HG03103 (cell line): ENCODE measurements at regions not wholly inside any gene's neighbourhood (a gene's known extent, or its start where the extent isn't known, plus 50 kb on each side); places are given as distances from the start of the nearest gene placed in this dataset.
"Not testable (repeated sequence)": the region's sequence is repeated elsewhere in the genome, so short reads cannot be mapped to it uniquely, and the experiment has no call there.

Experiments
- ATAC-seq: cut with Tn5 transposase; IDR thresholded peaks from one replicate; pipeline ENCODE4 v1.9.1; 2021; ENCODE audit warnings: low read depth; ENCODE audit not compliant: unreplicated experiment

DNA sequence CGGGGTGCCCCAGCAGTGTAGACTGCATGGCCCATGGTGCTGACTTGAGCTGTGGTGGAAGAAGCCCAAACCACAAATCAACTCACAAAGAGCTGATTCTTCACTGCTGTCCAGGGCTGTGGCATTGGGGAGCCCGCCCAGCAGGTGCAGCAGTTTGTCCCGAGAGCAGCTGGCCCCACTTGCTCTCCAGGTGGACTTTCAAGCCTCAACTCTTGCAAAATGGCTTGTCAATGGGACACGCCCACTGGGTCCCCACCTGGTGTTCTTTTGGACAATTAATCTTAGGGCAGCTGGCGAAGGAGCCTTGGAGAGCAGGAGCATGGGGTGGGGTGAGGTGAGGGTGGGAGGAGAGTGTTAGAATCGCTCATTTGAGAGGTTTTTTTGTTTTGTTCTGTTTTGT lies 117.9 kb downstream of the MYCN start:
- no peak for ATAC-seq

DNA sequence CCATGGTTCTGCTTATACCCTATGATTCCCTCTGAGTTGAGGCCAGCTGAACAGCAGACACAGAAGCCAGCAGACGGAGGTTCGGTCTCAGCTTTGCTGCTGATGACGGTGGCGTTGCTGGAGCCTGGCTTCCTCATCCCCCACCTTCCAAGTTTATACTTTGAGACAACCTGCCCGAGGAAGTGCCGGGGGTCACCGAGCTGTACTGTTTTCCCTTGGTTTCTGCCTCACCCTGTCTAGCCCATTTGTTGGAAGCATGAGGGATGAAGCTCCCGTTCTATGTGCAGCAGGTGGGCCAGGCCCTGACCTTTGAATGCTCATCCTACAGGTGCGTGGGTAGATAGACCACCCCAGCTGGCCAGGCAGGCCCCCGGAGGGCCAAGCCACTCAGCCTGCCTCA lies 117.3 kb downstream of the MYCN start:
- no peak for ATAC-seq

DNA sequence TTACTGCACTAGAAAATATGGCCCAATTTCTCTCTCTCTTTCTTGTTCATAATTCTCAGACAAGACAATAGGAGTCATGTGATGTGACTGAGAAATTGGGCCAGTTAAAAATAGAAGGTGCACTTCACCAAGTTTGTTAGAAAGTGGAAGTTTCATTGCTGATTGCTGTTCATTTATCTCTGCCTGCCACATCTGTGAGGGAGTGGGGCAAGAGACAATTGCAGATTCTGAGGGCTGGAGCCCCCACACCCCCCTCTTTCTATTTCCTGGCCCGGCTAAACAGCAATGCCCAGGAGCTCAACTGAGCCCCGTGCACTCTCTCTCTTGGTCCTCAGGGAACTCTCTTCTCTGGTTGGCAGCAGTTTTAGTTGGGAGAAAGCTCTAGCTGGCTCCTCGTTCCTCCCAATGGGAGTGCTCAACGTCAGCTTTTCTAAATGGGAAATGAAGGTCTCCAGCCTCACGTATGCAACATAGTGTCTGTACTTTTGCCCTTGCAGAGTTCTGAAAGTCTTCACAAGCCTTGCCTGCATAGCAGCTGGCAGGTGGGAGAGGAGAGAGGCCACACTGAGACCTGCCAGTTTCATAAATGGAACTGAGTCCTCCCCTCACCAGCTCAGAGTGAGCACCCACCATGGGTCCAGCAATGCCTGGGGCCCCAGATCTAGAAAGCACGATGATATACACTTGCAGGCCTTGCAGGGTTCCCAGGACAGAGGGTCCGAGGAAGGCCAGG lies 115.7 kb downstream of the MYCN start:
- ATAC-seq, result peak; percentile 88

DNA sequence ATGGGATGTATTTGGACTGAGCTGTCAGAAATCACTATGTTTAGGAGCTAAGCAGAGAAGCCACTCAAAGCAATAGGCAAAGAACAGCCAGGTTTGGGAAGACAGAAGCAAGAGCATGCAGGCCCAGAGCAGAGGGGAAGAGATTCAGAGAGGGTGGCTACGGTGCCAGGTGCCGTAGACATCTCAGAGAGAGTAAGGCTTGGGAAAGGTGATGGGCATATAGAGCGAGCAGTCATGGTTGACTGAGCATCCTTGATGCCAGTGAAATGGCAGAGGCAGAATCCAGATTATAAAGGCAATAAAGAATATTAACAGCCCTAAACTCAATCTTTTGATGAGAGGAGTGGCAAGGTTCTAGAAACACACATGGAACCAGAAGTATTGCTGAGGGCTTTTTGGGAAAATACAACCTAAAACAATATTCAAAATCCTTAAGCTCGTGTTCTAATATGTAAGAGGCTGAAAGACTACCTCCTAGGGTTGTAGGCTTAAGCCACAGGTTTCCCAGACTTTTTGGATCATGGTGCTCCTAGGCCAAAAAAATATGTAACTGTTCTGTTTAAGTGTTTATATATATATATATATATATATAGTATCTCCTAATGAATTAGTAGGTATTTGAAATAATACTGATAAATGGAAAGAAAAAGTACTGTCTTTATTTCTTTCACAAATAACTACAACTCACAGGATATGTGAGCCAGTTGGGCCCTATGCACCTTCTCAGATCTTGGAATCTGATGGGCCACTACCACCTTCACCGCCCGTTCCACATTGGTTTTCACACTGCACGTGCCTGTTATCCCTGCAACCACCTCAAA lies 113.3 kb downstream of the MYCN start:
- no peak for ATAC-seq

DNA sequence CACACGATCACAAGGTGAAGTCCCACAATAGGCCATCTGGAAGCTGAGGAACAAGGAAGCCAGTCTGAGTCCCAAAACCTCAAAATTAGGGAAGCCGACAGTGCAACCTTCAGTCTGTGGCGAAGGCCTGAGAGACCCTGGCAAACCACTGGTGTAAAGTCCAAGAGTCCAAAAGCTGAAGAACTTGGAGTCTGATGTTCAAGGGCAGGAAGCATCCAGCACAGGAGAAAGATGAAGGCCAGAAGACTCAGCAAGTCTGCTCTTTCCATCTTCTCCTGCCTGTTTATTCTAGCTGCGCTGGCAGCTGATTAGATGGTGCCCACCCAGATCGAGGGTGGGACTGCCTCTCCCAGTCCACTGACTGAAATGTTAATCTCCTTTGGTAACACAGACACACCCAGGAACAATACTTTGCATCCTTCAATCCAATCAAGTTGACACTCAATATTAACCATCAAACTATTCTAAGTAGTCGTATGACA lies 112.3 kb downstream of the MYCN start:
- not testable (repeated sequence) for ATAC-seq

DNA sequence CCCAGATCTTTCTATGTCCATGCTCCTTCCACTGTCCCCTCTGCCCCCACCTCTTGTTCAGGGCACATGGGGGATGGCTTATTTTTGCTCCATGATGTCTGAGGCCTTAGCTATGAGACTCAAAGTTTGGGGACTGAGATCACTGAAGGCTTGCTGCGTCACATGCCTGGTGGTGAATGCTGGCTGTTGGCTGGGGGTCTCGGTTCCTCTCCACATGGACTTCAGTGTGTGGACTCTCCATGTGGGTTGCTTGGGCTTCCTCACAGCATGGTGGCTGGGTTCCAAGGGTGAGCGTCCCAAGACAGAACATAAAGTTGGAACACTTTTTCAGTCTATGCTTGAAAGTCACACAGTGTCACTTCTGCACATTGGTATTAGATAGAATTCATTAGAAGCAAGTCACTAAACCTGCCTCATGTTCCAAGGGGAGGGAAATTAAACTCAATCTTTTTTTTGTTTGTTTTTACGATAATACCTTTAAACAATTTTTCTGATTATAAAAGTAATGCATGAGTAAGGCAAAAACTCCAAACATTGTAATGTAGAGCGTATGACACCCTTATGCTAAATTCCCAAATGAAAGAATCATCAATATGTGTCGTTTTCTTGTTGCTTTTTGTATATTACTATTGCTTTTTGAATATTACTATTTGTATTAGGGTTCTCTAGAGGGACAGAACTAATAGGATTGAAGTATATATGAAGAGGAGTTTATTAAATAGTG lies 111.7 kb downstream of the MYCN start:
- ATAC-seq, result no peak

DNA sequence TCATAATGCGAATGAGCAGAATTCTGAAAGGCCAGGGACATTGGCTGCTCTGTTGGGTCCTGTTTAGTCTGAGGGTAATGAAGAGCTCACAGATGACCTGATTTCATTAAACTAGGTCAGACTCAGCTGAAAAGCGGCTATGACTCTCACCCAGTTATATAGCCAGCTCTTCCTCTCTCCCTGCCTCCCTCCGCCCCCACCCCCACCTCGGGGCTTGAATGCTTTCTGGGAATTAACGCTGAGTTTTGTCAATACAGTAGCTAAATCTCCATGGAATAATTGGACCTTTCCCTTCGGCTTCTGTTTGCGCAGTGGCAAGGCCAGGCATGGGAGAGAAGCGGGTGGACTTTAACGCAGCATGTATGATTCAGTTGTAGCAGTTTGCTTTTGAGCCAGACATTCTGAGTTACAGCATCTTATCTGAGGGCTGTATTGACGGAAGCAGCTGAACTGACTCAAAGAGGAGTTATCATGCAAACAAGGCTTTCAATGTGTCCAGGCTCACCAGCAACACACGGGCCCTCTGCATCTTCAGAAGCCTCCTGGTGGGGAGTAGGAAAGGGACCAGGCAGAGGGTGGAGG lies 110.6 kb downstream of the MYCN start:
- no peak for ATAC-seq

DNA sequence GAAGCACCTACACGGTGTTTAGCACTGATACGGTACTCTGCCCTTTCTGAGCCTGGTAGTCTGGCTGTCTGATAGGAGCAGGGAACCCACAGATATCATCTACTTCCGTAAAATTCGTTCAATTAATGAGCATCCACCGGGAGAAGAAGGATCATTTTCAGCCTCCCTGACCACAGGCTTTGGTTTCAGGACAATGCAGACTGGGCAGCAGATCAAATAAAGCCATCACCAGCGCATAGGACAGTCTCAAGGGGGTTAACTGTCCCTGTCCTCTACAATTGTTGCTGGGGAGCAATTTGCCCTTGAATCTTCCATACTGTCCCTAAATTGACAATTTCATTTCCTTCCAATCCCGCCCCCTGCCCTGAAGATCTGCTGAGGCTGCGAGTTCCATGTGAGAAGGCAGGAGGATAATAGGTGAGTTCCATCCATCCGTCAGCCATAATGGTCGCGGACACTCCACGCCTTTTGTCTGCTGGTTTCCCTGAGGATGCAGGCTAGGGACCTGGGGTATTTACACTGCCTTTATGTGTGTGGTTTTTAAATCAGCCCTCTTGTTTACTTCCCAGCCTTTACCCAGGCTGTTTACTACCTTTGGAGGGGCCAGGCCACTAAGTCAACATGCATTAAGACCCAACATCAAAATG lies 110.0 kb downstream of the MYCN start:
- ATAC-seq, result no peak

DNA sequence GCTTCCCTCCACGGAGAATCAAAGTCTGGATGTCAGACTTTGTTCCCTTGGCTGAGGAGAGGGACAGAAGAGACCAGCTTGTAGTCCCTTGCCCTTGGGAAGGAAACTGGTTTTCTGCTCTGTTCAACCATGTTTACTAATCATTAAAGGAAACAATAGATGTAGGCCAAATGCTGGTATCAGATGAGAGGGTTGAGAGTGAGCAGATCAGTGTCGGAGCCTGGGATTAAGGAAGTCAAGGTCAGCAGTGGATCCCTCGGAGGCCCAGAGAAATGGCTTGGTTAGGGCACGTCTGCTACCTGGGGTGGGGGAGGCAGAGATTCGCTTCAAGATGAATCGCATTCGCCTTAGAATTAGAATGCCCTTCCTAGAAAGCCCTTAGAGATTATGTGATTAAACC lies 109.1 kb downstream of the MYCN start:
- no peak for ATAC-seq

DNA sequence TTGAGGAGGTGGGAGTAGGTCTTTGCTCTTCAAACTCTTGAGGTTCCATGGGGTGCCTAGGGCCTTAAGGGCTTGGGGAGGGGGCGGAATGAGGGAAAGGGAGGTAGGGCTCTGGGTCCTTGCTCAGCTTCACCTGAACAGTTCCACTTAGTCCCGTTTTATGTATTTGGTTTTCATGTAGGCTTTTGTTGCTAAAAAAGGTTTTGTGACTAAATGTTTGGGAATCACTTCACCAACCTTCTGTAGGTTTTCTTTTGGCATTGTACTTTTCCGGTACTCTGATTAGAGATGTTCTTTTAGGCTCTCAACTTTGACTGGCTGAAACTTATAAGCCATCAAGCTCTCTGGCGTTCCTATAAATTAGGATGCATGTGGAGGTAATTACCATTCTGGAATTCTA lies 108.1 kb downstream of the MYCN start:
- ATAC-seq, result no peak

DNA sequence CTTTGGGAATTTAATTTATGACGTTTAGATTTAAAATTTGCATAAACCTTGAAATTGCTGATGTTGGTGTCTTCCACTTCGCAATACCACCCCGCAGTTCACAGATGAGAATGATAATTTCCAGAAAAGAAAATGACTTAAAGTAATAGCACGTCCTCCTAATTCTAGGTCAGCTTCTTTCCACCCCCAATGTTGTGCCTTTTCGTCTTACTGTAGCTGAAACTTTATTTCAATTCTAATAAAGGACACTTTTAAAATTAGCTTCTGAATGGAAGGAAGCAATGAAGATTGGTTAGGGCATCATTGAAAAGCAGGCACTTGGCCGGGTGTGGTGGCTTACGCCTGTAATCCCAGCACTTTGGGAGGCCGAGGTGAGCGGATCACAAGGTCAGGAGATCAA lies 107.4 kb downstream of the MYCN start:
- no peak for ATAC-seq

DNA sequence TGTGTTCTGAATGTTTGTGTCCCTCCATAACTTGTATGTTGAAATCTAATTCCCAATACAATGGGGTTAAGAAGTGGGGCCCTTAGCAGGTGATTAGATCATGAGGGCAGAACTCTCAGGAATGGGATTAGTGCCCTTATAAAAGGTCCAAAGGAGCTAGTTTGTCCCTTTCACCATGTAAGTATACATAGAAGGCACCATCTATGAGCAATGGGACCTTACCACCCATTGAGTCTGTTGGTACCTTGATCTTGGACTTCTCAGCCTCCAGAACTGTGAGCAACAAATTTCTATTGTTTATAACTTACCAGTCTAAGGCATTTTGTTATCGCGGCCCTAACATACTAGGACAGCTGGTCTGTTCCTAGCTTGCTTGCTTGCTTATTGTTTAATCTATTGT lies 106.3 kb downstream of the MYCN start:
- no peak for ATAC-seq

DNA sequence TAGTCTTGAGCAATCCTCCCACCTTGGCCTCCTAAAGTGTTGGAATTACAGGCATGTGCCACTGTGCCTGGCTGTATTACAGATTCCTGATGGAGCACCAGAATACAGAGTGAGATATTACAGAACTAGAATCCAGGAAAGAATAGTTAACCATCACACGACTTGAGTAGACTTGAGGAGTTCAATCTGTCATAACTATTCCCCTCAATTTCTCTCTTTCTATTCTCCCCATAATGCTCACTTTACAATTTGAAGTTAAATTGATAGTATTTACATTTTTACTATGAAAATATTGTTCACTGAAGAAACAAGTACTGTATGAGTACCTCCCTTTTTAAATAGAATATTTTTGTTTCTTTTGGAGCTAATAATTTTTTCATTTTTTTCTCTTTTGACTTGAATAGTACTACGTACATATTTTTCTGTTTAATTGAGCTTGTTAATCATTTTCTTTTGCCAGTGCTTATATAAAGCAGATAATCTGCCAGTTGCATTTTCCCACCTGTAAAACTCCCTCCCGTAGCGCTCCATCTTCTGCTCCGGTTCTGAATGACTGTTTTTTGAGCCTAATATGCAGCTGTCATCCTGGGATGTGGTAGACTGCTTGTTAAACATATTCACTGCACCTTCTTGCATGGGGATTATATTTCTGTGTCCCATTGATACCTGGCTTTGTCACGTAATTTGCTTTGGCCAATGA lies 105.5 kb downstream of the MYCN start:
- no peak for ATAC-seq

DNA sequence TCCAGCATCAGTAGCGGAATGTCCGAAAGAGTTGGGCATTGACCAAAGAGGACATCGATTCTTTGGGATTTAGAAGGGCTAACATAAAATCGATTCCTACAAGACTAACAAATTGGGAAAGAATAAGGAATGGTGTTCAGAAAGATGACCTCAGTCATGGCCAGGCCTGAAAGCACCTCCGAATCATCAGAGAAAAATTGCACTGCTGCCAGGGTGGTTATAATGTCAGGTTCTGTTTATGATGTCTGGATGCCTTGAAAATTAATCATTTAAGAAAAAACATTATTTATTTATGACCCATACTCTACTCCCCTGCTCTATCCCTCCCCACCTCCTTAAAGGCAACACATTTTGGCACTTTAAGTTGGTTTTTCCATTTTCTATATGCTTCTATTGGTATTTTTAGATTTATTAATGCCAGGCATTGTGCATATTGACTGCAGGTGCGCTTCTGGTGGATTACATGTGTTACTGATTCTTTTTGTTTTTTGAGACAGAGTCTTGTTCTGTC lies 104.7 kb downstream of the MYCN start:
- no peak for ATAC-seq

DNA sequence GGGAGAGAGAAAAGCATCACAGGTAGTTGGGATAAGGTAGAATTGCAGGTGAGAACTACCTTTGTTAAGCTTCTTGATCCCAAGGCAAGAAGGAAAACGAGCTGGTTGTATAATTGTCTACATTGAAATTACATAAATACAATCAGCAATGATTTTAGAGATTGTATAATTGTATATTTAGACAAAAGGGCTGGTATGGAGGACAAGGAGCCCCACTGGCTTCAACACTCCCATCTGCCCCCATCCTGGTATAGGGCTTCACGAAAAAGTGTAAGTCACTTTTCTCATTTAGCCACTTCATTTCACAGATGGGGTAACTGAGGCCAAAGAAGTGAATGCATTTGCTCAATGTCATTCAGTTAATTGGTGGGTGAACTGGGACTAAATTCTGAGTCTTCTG lies 103.3 kb downstream of the MYCN start:
- no peak for ATAC-seq

DNA sequence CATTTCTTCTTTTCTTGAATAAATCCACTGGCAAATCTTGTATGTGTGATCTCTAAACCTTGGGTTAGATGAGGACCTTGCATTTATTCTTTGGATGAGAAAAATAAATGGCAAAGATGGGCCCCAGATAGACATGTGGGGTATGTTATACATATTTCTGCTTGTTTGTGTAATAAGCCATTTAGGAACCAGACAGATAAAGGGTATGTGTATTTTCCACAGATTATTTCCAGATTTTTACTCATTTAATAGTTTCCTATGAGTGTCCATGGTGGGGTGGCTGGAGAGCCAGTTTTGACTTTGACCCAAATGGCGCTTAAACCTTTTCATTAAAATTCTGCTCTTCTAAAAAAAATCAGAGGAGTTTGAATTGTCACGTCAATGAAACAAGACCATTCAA lies 102.8 kb downstream of the MYCN start:
- no peak for ATAC-seq

DNA sequence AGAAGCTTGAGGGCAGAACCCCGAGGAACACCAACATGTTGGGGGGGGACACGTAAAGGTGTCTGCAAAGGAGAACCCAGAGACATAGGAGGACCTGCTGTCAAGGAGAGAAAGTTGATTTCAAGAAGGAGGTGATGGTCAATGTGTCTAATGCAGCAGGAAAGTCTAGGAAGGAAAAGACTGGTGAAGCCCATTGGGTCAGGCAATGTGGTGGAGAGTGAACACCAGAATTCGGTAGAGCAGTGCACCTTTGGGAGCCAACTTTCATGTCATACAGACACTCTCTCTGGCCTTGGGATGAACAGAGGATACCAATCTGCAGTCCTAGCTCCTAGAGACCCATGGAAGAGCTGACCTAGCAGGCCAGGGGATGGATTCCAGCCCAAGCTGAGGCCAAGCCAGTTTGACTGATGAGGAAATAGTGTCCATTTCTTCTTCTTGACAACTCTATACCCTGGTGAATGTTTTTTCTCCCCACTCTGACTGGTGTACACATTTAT lies 101.9 kb downstream of the MYCN start:
- ATAC-seq, result no peak

DNA sequence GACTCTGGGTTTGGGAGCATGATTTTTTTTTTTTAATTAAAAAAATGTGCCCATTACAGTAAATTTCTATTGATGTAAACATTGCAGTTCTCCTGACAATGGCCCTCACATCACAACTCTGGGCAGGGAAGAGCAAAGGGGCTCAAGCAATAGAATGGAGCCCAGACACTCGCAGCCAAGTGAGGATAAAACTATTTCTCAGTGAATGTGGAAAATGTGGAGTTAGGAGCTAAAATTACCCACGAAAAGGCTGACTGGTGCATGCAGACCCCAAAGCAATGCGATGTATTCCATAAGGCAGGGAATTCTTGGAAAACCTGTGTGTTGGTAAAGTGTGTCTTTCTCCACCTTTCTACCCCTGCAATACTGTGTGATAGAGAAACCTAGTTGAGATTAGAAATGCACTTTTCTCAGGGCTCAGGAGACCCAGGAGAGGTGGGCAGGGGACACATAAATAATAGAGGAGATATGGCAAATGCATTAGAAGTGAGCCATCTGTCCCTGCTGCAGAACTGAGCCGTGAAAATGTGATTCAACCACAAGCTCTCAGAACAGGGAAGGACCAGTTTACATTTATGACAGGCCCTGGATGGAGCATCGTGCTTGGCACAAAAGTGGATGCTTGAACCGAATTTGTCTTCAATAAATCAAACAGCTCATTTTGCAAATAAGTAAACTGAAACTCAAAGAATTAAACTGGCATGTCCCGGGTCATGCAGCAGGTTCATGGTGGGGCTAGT lies 100.1 kb downstream of the MYCN start:
- no peak for ATAC-seq

DNA sequence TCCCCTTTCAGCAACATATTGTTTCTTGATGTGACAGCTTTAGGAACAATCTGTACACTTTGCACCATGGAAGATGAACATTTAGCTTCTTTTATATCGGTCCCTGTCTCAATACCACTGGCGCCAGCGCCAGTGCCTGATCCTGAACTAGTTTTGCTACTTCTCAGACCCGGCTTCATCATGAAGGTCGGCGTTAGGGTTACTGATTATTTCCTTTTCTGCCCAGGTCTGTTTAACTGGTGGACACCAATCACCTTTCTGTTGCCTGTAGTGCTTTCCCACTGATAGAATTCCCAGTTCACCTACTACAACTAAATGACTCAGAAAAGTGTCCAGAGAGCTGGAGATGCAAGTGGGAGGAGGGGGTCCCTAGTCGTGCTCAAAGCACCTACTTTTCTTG lies 99.5 kb downstream of the MYCN start:
- no peak for ATAC-seq
